Activated T-cell treated with anti-CD3 and anti-CD28 coated beads, Interleukin-2, amount 50 U/mL, for 72 hours (primary cell): ENCODE measurements at regions not wholly inside any gene's neighbourhood (a gene's known extent, or its start where the extent isn't known, plus 50 kb on each side); places are given as distances from the start of the nearest gene placed in this dataset.

Experiments
- ATAC-seq, 2 donors: fragments of 150-1000 bp; cut with Tn5 transposase; replicated peaks in 1 of 2; 2 replicates each; pipeline ENCODE4 v1.10.0; 2021; ENCODE audit warnings: moderate library complexity in 2 of 2, mild to moderate bottlenecking in 1 of 2
- DNase-seq, 2 donors: peaks; one replicate each; pipeline ENCODE4 v3.0.0; 2021 to 2022; ENCODE audit warnings: mixed read lengths in 1 of 2
- H3K27ac Mint-ChIP-seq: one replicate; pipeline ENCODE4 v1.8.0; 2022; ENCODE audit warnings: mild to moderate bottlenecking, moderate library complexity, mixed read lengths
- H3K27me3 Mint-ChIP-seq: one replicate; pipeline ENCODE4 v1.8.0; 2022; ENCODE audit warnings: low read depth, mixed read lengths
- H3K36me3 Mint-ChIP-seq, 2 donors: one replicate each; pipeline ENCODE4 v1.8.0; 2022; ENCODE audit warnings: mixed read lengths in 2 of 2, mild to moderate bottlenecking in 1 of 2; ENCODE audit not compliant: insufficient read depth in 2 of 2
- H3K4me1 Mint-ChIP-seq: one replicate; pipeline ENCODE4 v1.8.0; 2022; ENCODE audit warnings: low read depth, mixed read lengths
- H3K4me3 Mint-ChIP-seq, 2 donors: one replicate each; pipeline ENCODE4 v1.8.0; 2022; ENCODE audit warnings: mild to moderate bottlenecking in 2 of 2, mixed read lengths in 2 of 2, moderate library complexity in 2 of 2
- H3K9me3 Mint-ChIP-seq, 2 donors: one replicate each; pipeline ENCODE4 v1.8.0; 2022; ENCODE audit warnings: mixed read lengths in 2 of 2

DNA sequence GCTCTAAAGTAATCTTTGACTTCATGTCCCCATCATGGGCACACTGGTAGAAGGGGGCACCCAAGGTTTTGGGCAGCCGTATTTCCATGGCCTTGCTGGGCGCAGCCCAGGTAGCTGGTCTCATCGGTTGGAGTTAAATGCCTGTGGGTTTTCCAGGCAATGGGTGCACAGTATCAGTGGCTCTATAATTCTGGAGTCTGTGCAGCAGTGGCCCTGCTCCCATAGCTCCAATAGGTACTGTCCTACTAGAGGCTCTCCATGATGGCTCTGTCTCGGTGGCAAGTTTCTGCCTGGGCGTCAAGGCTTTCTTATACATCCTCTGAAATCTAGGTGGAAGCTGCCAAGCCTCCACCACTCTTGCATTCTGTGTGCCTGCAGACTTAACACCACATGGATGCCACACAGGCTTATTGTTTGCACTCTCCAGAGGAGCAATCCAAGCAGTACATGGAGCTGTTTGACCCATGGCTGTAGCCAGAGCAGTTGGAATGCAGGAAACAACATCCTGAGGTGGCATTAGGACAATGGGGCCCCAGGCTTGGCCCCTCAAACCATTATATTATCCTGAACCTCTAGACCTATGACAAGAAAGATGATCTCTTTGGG lies 60.5 kb upstream of the UGT8 start:
- no peaks in the 10 kb centered on the region for H3K27me3 Mint-ChIP-seq
- ATAC-seq (peak; percentile 21 to 41), DNase-seq (no peak)
- H3K9me3 Mint-ChIP-seq, result peaks cover 0 to 2% of the 10 kb centered on the region in 2 donors
- no peak overlapping the region for H3K27ac Mint-ChIP-seq
- no peaks in the 10 kb centered on the region for H3K4me1 Mint-ChIP-seq
- H3K4me3 Mint-ChIP-seq, result no peak overlapping the region
- H3K36me3 Mint-ChIP-seq, result no peaks in the 10 kb centered on the region

DNA sequence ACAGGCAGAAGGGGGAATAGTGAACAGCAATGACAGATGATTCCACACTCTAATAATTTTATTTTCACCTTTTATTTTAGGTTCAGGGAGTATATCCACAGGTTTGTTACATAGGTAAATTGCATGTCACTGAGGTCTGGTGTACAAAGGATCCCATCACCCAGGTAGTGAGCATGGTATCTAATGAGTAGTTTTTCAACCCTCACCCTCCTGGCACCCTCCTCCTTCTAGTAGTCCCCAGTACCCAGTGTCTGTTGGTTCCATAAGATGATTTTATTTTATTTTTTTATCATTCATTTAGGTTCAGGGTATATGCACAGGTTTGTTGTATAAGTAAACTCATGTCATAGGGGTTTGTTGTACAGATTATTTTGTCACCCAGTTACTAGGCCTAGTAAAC lies 58.6 kb upstream of the UGT8 start:
- no peak overlapping the region for H3K27ac Mint-ChIP-seq
- H3K4me3 Mint-ChIP-seq, result no peak overlapping the region

DNA sequence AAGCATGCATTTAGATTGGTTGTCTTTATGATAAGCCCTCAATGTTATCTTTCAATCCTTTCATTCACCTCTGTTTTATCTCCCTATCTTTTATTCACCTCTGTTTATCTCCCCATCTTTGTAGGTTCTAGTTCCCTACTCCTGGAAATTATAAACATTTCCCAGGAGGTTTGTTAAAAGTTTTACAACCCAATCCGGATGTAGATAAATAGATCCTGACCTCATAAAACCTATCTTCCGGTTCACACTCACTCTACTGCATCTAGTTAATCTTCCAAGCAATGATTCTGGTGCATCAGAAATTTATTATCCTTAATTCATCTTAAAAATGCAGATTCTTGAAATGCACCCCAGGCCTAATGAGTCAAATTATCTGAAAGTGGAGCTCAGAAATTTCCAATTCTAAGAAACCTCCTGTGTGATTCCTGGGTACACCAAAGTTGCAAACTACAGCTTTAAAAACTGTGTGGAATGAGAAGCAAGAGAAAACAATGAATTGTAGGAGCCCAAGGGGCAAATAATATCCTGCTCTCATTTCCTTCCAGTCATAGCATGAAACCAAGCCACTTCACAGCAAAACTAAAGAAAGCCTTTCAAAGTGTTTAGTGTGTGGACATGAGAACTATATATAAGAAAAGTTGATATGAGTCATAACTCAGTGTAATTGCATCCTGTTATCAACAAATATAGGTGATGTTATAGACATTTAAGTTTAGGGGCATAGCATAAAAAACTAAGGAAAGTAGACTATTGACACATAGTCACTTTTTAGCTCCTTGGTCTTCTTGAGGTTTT lies 51.1 kb upstream of the UGT8 start:
- DNase-seq, result no peak
- no peak for ATAC-seq
- Mint-ChIP-seq H3K4me1 (no peaks in the 10 kb centered on the region), H3K9me3 (peaks cover 2 to 4% of the 10 kb centered on the region in 2 donors), H3K27me3 (no peaks in the 10 kb centered on the region), H3K27ac (peak overlapping the region; percentile 20), H3K4me3 (no peak overlapping the region), H3K36me3 (peaks cover 0 to 2% of the 10 kb centered on the region in 2 donors)

More for the DNA sequence above, 58.6 kb upstream of the UGT8 start:
- H3K4me1 Mint-ChIP-seq, result no peaks in the 10 kb centered on the region
- H3K36me3 Mint-ChIP-seq, result no peaks in the 10 kb centered on the region
- DNase-seq (no peak), ATAC-seq (peak in 1 of 2 donors; percentile 60)
- no peaks in the 10 kb centered on the region for H3K27me3 Mint-ChIP-seq
- peaks cover 0 to 2% of the 10 kb centered on the region in 2 donors for H3K9me3 Mint-ChIP-seq
